Calu3 (cell line): ENCODE measurements at regions not wholly inside any gene's neighbourhood (a gene's known extent, or its start where the extent isn't known, plus 50 kb on each side); places are given as distances from the start of the nearest gene placed in this dataset.

Source experiments
- BruUV-seq: library from RNA; stranded (reverse); fragments of 400-500 nt; replicated peaks from 2 replicates; lab custom pipeline; 2021; lab: Mats Ljungman, UMichigan
- CTCF ChIA-PET: fragments of 300-600 bp; sonication (Branson Sonifier 250); formaldehyde crosslinking; loops from one replicate; lab custom pipeline; 2022; ENCODE audit warnings: antibody characterized with exemption; lab: Charles Lee
- DNase-seq: peaks from one replicate; pipeline ENCODE4 v3.0.0; 2022
- H3K27ac Mint-ChIP-seq: one replicate; pipeline ENCODE4 v1.8.0; 2022; ENCODE audit warnings: mixed read lengths; ENCODE audit not compliant: unreplicated experiment
- H3K27me3 Mint-ChIP-seq: one replicate; pipeline ENCODE4 v1.8.0; 2022; ENCODE audit warnings: mixed read lengths; ENCODE audit not compliant: unreplicated experiment
- H3K36me3 Mint-ChIP-seq: one replicate; pipeline ENCODE4 v1.8.0; 2022; ENCODE audit warnings: mild to moderate bottlenecking, moderate library complexity, mixed read lengths; ENCODE audit not compliant: insufficient read depth, unreplicated experiment
- H3K4me1 Mint-ChIP-seq: one replicate; pipeline ENCODE4 v1.8.0; 2022; ENCODE audit warnings: mild to moderate bottlenecking, low read depth, mixed read lengths; ENCODE audit not compliant: unreplicated experiment
- H3K4me3 Mint-ChIP-seq: one replicate; pipeline ENCODE4 v1.8.0; 2022; ENCODE audit warnings: mild to moderate bottlenecking, low read depth, moderate library complexity, mixed read lengths; ENCODE audit not compliant: unreplicated experiment
- H3K9me3 Mint-ChIP-seq: one replicate; pipeline ENCODE4 v1.8.0; 2022; ENCODE audit warnings: low read depth, mixed read lengths; ENCODE audit not compliant: unreplicated experiment
- CTCF ChIP-seq: fragments of 200-600 bp; IDR thresholded peaks from one replicate; pipeline ENCODE4 v1.8.0; 2022; ENCODE audit warnings: antibody characterized with exemption; ENCODE audit not compliant: unreplicated experiment
- intact Hi-C: fragments of 100-400 bp; cut with micrococcal nuclease; formaldehyde crosslinking; loops from one replicate; pipeline ENCODE4 v1.10.0; 2022; ENCODE audit not compliant: unreplicated experiment

GRCh38 chr6:2505624-2506023, 245.1 kb downstream of the MYLK4 start:
- no peak overlapping the region for H3K4me3 Mint-ChIP-seq
- H3K4me1 Mint-ChIP-seq = peaks cover 9% of the 10 kb centered on the region
- no peak for DNase-seq
- no peaks in the 10 kb centered on the region for H3K36me3 Mint-ChIP-seq
- peaks cover 3% of the 10 kb centered on the region for H3K9me3 Mint-ChIP-seq
- no TSS peak for BruUV-seq
- peaks cover 54% of the 10 kb centered on the region for H3K27me3 Mint-ChIP-seq
- CTCF ChIA-PET = interaction anchor here (0.6 kb wide), 1 partner anchor 62 kb away, joined by 3 read pairs; no protein-coding TSS in a partner anchor
- intact Hi-C loops = no loop called here
- H3K27ac Mint-ChIP-seq = no peak overlapping the region
- no peak for TF ChIP-seq CTCF

GRCh38 chr6:2504495-2505064, 246.1 kb downstream of the MYLK4 start:
- Mint-ChIP-seq H3K27ac (no peak overlapping the region), H3K4me3 (no peak overlapping the region), H3K4me1 (peaks cover 9% of the 10 kb centered on the region), H3K36me3 (no peaks in the 10 kb centered on the region), H3K9me3 (peaks cover 3% of the 10 kb centered on the region), H3K27me3 (peaks cover 54% of the 10 kb centered on the region)
- TF ChIP-seq CTCF = no peak
- no peak for DNase-seq
- intact Hi-C loops = no loop called here
- no TSS peak for BruUV-seq
- CTCF ChIA-PET = interaction anchor here (1.1 kb wide), 1 partner anchor 11 kb away, joined by 3 read pairs; no protein-coding TSS in a partner anchor

- DNase-seq = no peak
- H3K27ac Mint-ChIP-seq = no peak overlapping the region
- TF ChIP-seq CTCF = no peak
- no peak overlapping the region for H3K4me3 Mint-ChIP-seq
- intact Hi-C loops = no loop called here
- H3K27me3 Mint-ChIP-seq = peaks cover 52% of the 10 kb centered on the region
- CTCF ChIA-PET = interaction anchor here (1.1 kb wide), 1 partner anchor 12 kb away, joined by 3 read pairs; no protein-coding TSS in a partner anchor
- peaks cover 3% of the 10 kb centered on the region for H3K9me3 Mint-ChIP-seq
- no TSS peak for BruUV-seq
- H3K36me3 Mint-ChIP-seq = no peaks in the 10 kb centered on the region
- peaks cover 9% of the 10 kb centered on the region for H3K4me1 Mint-ChIP-seq
These were observed 246.8 kb downstream of the MYLK4 start for GRCh38 chr6:2503816-2504494.

GRCh38 chr6:2502998-2503674, 247.6 kb downstream of the MYLK4 start:
- no peak overlapping the region for H3K4me3 Mint-ChIP-seq
- TF ChIP-seq CTCF = no peak
- peaks cover 3% of the 10 kb centered on the region for H3K9me3 Mint-ChIP-seq
- DNase-seq = no peak
- peaks cover 9% of the 10 kb centered on the region for H3K4me1 Mint-ChIP-seq
- intact Hi-C loops = no loop called here
- H3K27me3 Mint-ChIP-seq = peaks cover 44% of the 10 kb centered on the region
- no peaks in the 10 kb centered on the region for H3K36me3 Mint-ChIP-seq
- CTCF ChIA-PET = interaction anchor here (0.6 to 1.1 kb wide), 2 partner anchors 13 to 148 kb away, joined by 3 to 4 read pairs; no protein-coding TSS in a partner anchor
- BruUV-seq = no TSS peak
- no peak overlapping the region for H3K27ac Mint-ChIP-seq
